K562 (cell line): ENCODE measurements at regions not wholly inside any gene's neighbourhood (a gene's known extent, or its start where the extent isn't known, plus 50 kb on each side); places are given as distances from the start of the nearest gene placed in this dataset.

Experiments
- ATAC-seq: fragments of 200-7000 bp; cut with Tn5 transposase; 3 replicates; pipeline ENCODE4 v1.9.1; 2020; ENCODE audit warnings: moderate library complexity
- BruUV-seq: library from RNA; stranded (reverse); fragments of 400-500 nt; replicated peaks from 2 replicates; lab custom pipeline; 2021; lab: Mats Ljungman, UMichigan
- CTCF ChIA-PET: fragments of 300-600 bp; formaldehyde crosslinking; extraction: SDS; loops from one replicate; lab custom pipeline; 2021; ENCODE audit warnings: low intra/inter-chr PET ratio; lab: Yijun Ruan, JAX
- POLR2A ChIA-PET: fragments of 300-600, 350-650 bp; sonication (Branson Sonifier 250); formaldehyde crosslinking; extraction: SDS; loops from one replicate; lab custom pipeline; 2021; ENCODE audit warnings: antibody characterized with exemption, inconsistent platforms; lab: Yijun Ruan, JAX
- DNase-seq, 4 experiments: peaks; one replicate each; pipeline versions ENCODE4 v3.0.0 to v3.0.0-alpha.2; 2011 to 2018; ENCODE audit warnings: low spot score in 3 of 4, mixed read lengths in 3 of 4; ENCODE audit errors: extremely low read depth in 1 of 4
- FAIRE-seq: peaks from 2 replicates; lab custom pipeline; 2011; peaks lifted over from hg19 to GRCh38; lab: Jason Lieb, UNC
- H2AFZ ChIP-seq: 2 replicates; pipeline ENCODE4 v1.6.0; 2011; ENCODE audit warnings: low read depth, low read length, control low read depth, inconsistent platforms
- H3K27ac ChIP-seq: fragments of 200-600 bp; 3 replicates; pipeline ENCODE4 v1.8.0; 2011; ENCODE audit warnings: low read depth, mild to moderate bottlenecking, control low read depth, inconsistent platforms, low read length, moderate library complexity, mixed read lengths; ENCODE audit errors: extremely low read depth
- H3K27me3 ChIP-seq, 2 experiments: fragments of 300-600 bp in 1 of 2; 2 replicates in 1 of 2; 3 replicates in 1 of 2; pipeline versions ENCODE4 v1.6.0 to v1.8.0; 2011; ENCODE audit warnings: inconsistent platforms in 2 of 2, low read length in 2 of 2, mild to moderate bottlenecking in 1 of 2, mixed read lengths in 1 of 2, moderate library complexity in 1 of 2; ENCODE audit not compliant: control insufficient read depth in 2 of 2, insufficient read depth in 2 of 2
- H3K36me3 ChIP-seq: fragments of 300-600 bp; 3 replicates; pipeline ENCODE4 v1.8.0; 2011; ENCODE audit warnings: mild to moderate bottlenecking, low read length, inconsistent platforms; ENCODE audit not compliant: control insufficient read depth, insufficient read depth
- H3K4me1 ChIP-seq, 2 experiments: fragments of 200-600 bp in 1 of 2; replicated peaks in 1 of 2; 2 replicates in 1 of 2; 3 replicates in 1 of 2; pipeline versions ENCODE4 v1.5.1 to v1.8.0; 2011; ENCODE audit warnings: inconsistent platforms in 2 of 2, low read length in 2 of 2, mild to moderate bottlenecking in 1 of 2, mixed read lengths in 1 of 2, moderate library complexity in 1 of 2; ENCODE audit not compliant: control insufficient read depth in 2 of 2, insufficient read depth in 2 of 2
- H3K4me2 ChIP-seq: 2 replicates; pipeline ENCODE4 v1.6.1; 2011; ENCODE audit warnings: low read length, control low read depth, inconsistent platforms, mixed read lengths; ENCODE audit not compliant: insufficient read depth
- H3K4me3 ChIP-seq: fragments of 200-600 bp; sonication (generic), shearing (Covaris generic); 2 replicates; pipeline ENCODE4 v1.5.1; 2016; ENCODE audit warnings: control low read depth, inconsistent platforms
- H3K79me2 ChIP-seq: fragments of 200-600 bp; 3 replicates; pipeline ENCODE4 v1.8.0; 2011; ENCODE audit warnings: low read length, inconsistent platforms; ENCODE audit not compliant: control insufficient read depth, insufficient read depth
- H3K9ac ChIP-seq, 2 experiments: 2 replicates each; pipeline versions ENCODE4 v1.6.0 to v1.6.1; 2011; ENCODE audit warnings: low read depth in 2 of 2, low read length in 2 of 2, control low read depth in 1 of 2, inconsistent platforms in 1 of 2, mild to moderate bottlenecking in 1 of 2, mixed read lengths in 1 of 2; ENCODE audit not compliant: insufficient read depth in 1 of 2
- H3K9me1 ChIP-seq: one replicate; pipeline ENCODE4 v1.6.0; 2011; ENCODE audit warnings: inconsistent platforms, mild to moderate bottlenecking, low read length, moderate library complexity; ENCODE audit not compliant: control insufficient read depth, insufficient read depth
- H3K9me3 ChIP-seq: replicated peaks from 2 replicates; pipeline ENCODE4 v1.5.1; 2011; ENCODE audit warnings: low read depth, low read length, inconsistent platforms; ENCODE audit not compliant: control insufficient read depth, insufficient read depth
- H4K20me1 ChIP-seq: replicated peaks from 2 replicates; pipeline ENCODE4 v1.6.1; 2011; ENCODE audit warnings: low read length, inconsistent platforms, mixed read lengths; ENCODE audit not compliant: control insufficient read depth, insufficient read depth
- CBX3 ChIP-seq, 2 experiments: IDR thresholded peaks; 1 replicate in 1 of 2; 2 replicates in 1 of 2; pipeline ENCODE4 v1.6.1; 2012; ENCODE audit warnings: inconsistent platforms in 2 of 2, low read length in 2 of 2, borderline replicate concordance in 1 of 2, control low read depth in 1 of 2
- DACH1 ChIP-seq: fragments of 450-650 bp; IDR thresholded peaks from 2 replicates; pipeline ENCODE4 v1.6.1; 2018; ENCODE audit not compliant: partially characterized antibody
- DEAF1 ChIP-seq: fragments of 450-650 bp; formaldehyde crosslinking; IDR thresholded peaks from 2 replicates; pipeline ENCODE4 v1.4.0; 2020; ENCODE audit warnings: mild to moderate bottlenecking, moderate library complexity
- ETV1 ChIP-seq: fragments of 450-650 bp; conservative IDR thresholded peaks from 2 replicates; pipeline ENCODE4 v1.6.1; 2016; ENCODE audit warnings: missing genetic modification characterization, control low read depth, low read depth, missing compliant biosample characterization
- FOXJ2 ChIP-seq: fragments of 200-800 bp; sonication (Bioruptor generic); IDR thresholded peaks from 2 replicates; pipeline ENCODE4 v1.6.1; 2016; ENCODE audit warnings: missing genetic modification characterization, missing compliant biosample characterization
- GTF3C2 ChIP-seq: IDR thresholded peaks from 3 replicates; pipeline ENCODE4 v1.6.1; 2011; ENCODE audit warnings: borderline replicate concordance, mild to moderate bottlenecking, moderate library complexity; ENCODE audit not compliant: insufficient read length; ENCODE audit errors: extremely low read depth
- MEF2D ChIP-seq: conservative IDR thresholded peaks from 2 replicates; pipeline ENCODE4 v1.6.1; 2016; ENCODE audit warnings: low read depth, missing genetic modification characterization, missing compliant biosample characterization
- POLR2G ChIP-seq: fragments of 200-400 bp; formaldehyde crosslinking; IDR thresholded peaks from 2 replicates; pipeline ENCODE4 v1.6.1; 2017; ENCODE audit warnings: low read depth, mild to moderate bottlenecking, antibody characterized with exemption, low read length, moderate library complexity
- SFPQ ChIP-seq: fragments of 200-400 bp; formaldehyde crosslinking; IDR thresholded peaks from 2 replicates; pipeline ENCODE4 v1.6.1; 2017; ENCODE audit warnings: mild to moderate bottlenecking, low read depth, low read length, moderate library complexity
- SOX6 ChIP-seq: fragments of 450-650 bp; IDR thresholded peaks from 2 replicates; pipeline ENCODE4 v1.6.1; 2014; ENCODE audit warnings: mild to moderate bottlenecking
- TCF7 ChIP-seq: sonication (generic); IDR thresholded peaks from 2 replicates; pipeline ENCODE4 v1.6.1; 2016; ENCODE audit warnings: antibody characterized with exemption, borderline replicate concordance
- ZNF134 ChIP-seq: fragments of 250-450 bp; sonication (Bioruptor Pico); conservative IDR thresholded peaks from 2 replicates; pipeline ENCODE4 v1.4.0; 2020
- ZNF282 ChIP-seq: sonication (generic); formaldehyde crosslinking; IDR thresholded peaks from 2 replicates; pipeline ENCODE4 v1.8.1; 2023; ENCODE audit warnings: missing genetic modification reagents
- ZNF445 ChIP-seq: fragments of 250-450 bp; sonication (Bioruptor Pico); IDR thresholded peaks from 2 replicates; pipeline ENCODE4 v1.4.0; 2020; ENCODE audit warnings: low read depth, mild to moderate bottlenecking, moderate library complexity
- ZNF707 ChIP-seq: fragments of 250-450 bp; sonication (Bioruptor Pico); conservative IDR thresholded peaks from 2 replicates; pipeline ENCODE4 v1.8.0; 2022; ENCODE audit warnings: inconsistent platforms, mild to moderate bottlenecking, moderate library complexity
- ZNF75A ChIP-seq: fragments of 450-650 bp; formaldehyde crosslinking; IDR thresholded peaks from 2 replicates; pipeline ENCODE4 v1.4.0; 2020; ENCODE audit warnings: mild to moderate bottlenecking
- WGBS: fragments of 100-300 bp; shearing (Covaris generic); methylation state at CpG from one replicate; pipeline ENCODE4 v1.1.6; 2016; ENCODE audit warnings: low coverage, mixed read lengths; ENCODE audit not compliant: insufficient coverage; ENCODE audit errors: missing lambda C conversion rate; 5-methylcytosine and 5-hydroxymethylcytosine counted together
- in situ Hi-C: fragments of 300-500 bp; cut with MboI; formaldehyde crosslinking; loops from 4 replicates; pipeline ENCODE4 v1.15.0; 2018; ENCODE audit warnings: inconsistent platforms, mixed read lengths
- intact Hi-C: fragments of 100-400 bp; cut with micrococcal nuclease; formaldehyde crosslinking; loops from 2 replicates; pipeline ENCODE4 v1.14.2; 2022
- TF ChIP-seq, protein P1 (sequence below): sonication (generic); formaldehyde crosslinking; IDR thresholded peaks from 2 replicates; pipeline ENCODE4 v1.5.0; 2020; ENCODE audit warnings: missing genetic modification reagents

- CTCF ChIA-PET = no interaction called here
- no peak overlapping the region for H3K9ac ChIP-seq
- H3K4me1 ChIP-seq = no peaks in the 10 kb centered on the region; a peak in 1 of 5 replicates
- no peaks in the 10 kb centered on the region for H3K9me1 ChIP-seq
- no peak overlapping the region for H3K27ac ChIP-seq
- H3K4me2 ChIP-seq = no peak overlapping the region
- H3K79me2 ChIP-seq = no peaks in the 10 kb centered on the region
- no TSS peak for BruUV-seq
- peak; percentile 82 for FAIRE-seq
- H3K9me3 ChIP-seq = peaks cover 11% of the 10 kb centered on the region
- 4% methylated on average over 2 of the region's 2 CpGs for WGBS
- POLR2A ChIA-PET = no interaction called here
- intact Hi-C loops (loop anchor here (10.0 kb wide), 1 partner anchor 1100 kb away; no protein-coding TSS in a partner anchor), in situ Hi-C loops (no loop called here)
- H3K4me3 ChIP-seq = no peak overlapping the region
- DNase-seq = peak in 3 of 4 experiments; percentile 40 to 42 (median 42)
- no peaks in the 10 kb centered on the region for H3K27me3 ChIP-seq
- H4K20me1 ChIP-seq = no peaks in the 10 kb centered on the region
- no peak overlapping the region for H2AFZ ChIP-seq
- no peak for ATAC-seq
- no peaks in the 10 kb centered on the region for H3K36me3 ChIP-seq
- TF ChIP-seq ZNF282 (CRISPR knock-in tag) (no peak), DEAF1 (CRISPR knock-in tag) (no peak), ZNF707 (CRISPR knock-in tag) (no peak), DACH1 (no peak), TCF7 (no peak), ZNF75A (CRISPR knock-in tag) (no peak), SFPQ (no peak), SOX6 (peak; percentile 13; the same call in 1 of the 2 replicates), ZNF445 (no peak), MEF2D (no peak), ZNF134 (CRISPR knock-in tag) (no peak), ETV1 (tag) (no peak), GTF3C2 (no peak), POLR2G (no peak), CBX3 (IDR thresholded peaks at IDR 0.05; ENCODE audit: borderline replicate concordance in 1 of 2, low read length in 2 of 2) (peak in 1 of 2 experiments; percentile 100; a peak in 2 of 3 replicates), FOXJ2 (no peak)
- TF ChIP-seq, protein P1, sequence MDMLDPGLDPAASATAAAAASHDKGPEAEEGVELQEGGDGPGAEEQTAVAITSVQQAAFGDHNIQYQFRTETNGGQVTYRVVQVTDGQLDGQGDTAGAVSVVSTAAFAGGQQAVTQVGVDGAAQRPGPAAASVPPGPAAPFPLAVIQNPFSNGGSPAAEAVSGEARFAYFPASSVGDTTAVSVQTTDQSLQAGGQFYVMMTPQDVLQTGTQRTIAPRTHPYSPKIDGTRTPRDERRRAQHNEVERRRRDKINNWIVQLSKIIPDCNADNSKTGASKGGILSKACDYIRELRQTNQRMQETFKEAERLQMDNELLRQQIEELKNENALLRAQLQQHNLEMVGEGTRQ (CRISPR knock-in tag) = no peak
Observed at GRCh38 chr6:158905277-158905676, 86.1 kb upstream of the EZR start.
